CD14-positive monocyte (primary cell): ENCODE measurements at regions not wholly inside any gene's neighbourhood (a gene's known extent, or its start where the extent isn't known, plus 50 kb on each side); places are given as distances from the start of the nearest gene placed in this dataset.

Experiments used
- DNase-seq, 3 donors: peaks; one replicate each; pipeline ENCODE4 v3.0.0-alpha.2; 2011 to 2022
- H2AFZ ChIP-seq: 2 replicates; pipeline ENCODE4 v1.6.0; 2012; ENCODE audit warnings: mild to moderate bottlenecking, low read depth, low read length, inconsistent platforms; ENCODE audit not compliant: insufficient read depth, poor library complexity, severe bottlenecking
- H3K27ac ChIP-seq, 2 donors: 1 replicate in 1 of 2; 2 replicates in 1 of 2; pipeline ENCODE4 v1.5.1; 2012 to 2013; ENCODE audit warnings: low read length in 2 of 2, control low read depth in 1 of 2, inconsistent platforms in 1 of 2, low read depth in 1 of 2, mild to moderate bottlenecking in 1 of 2
- H3K27me3 ChIP-seq, 2 donors: one replicate each; pipeline versions ENCODE4 v1.6.0 to v1.6.1; 2011 to 2013; ENCODE audit warnings: low read length in 2 of 2; ENCODE audit not compliant: control insufficient read depth in 2 of 2, insufficient read depth in 2 of 2
- H3K36me3 ChIP-seq, 2 donors: replicated peaks in 1 of 2; 1 replicate in 1 of 2; 2 replicates in 1 of 2; pipeline versions ENCODE4 v1.5.1 to v1.6.1; 2012 to 2013; ENCODE audit warnings: low read length in 2 of 2, control low read depth in 1 of 2, inconsistent platforms in 1 of 2, mild to moderate bottlenecking in 1 of 2; ENCODE audit not compliant: insufficient read depth in 2 of 2, control insufficient read depth in 1 of 2
- H3K4me1 ChIP-seq, 2 donors: 1 replicate in 1 of 2; 2 replicates in 1 of 2; pipeline versions ENCODE4 v1.5.1 to v1.6.1; 2012 to 2013; ENCODE audit warnings: low read length in 2 of 2, control low read depth in 1 of 2, inconsistent platforms in 1 of 2, mild to moderate bottlenecking in 1 of 2, moderate library complexity in 1 of 2; ENCODE audit not compliant: insufficient read depth in 2 of 2, control insufficient read depth in 1 of 2
- H3K4me2 ChIP-seq: replicated peaks from 2 replicates; pipeline ENCODE3; 2012; ENCODE audit warnings: low read length, moderate library complexity, mild to moderate bottlenecking; ENCODE audit not compliant: poor library complexity, severe bottlenecking; ENCODE audit errors: extremely low read depth
- H3K4me3 ChIP-seq, 3 experiments: fragments of 200-600 bp in 1 of 3; sonication (generic) in 1 of 3; replicated peaks in 1 of 3; 1 replicate in 2 of 3; 2 replicates in 1 of 3; pipeline ENCODE4 v1.5.1; 2011 to 2013; ENCODE audit warnings: low read length in 3 of 3, mild to moderate bottlenecking in 3 of 3, control low read depth in 2 of 3, low read depth in 2 of 3, inconsistent platforms in 1 of 3, moderate library complexity in 1 of 3
- H3K79me2 ChIP-seq: 2 replicates; pipeline ENCODE4 v1.6.0; 2012; ENCODE audit warnings: mild to moderate bottlenecking, control low read depth, inconsistent platforms, low read length, moderate library complexity; ENCODE audit not compliant: insufficient read depth
- H3K9ac ChIP-seq: 2 replicates; pipeline ENCODE4 v1.6.0; 2017; ENCODE audit warnings: low read length, mild to moderate bottlenecking; ENCODE audit not compliant: insufficient read depth, poor library complexity, severe bottlenecking
- H3K9me3 ChIP-seq, 2 donors: replicated peaks in 1 of 2; 1 replicate in 1 of 2; 2 replicates in 1 of 2; pipeline versions ENCODE4 v1.5.1 to v1.6.1; 2012 to 2013; ENCODE audit warnings: low read length in 2 of 2, control low read depth in 1 of 2; ENCODE audit not compliant: control insufficient read depth in 1 of 2, insufficient read depth in 1 of 2
- H4K20me1 ChIP-seq: 2 replicates; pipeline ENCODE4 v1.6.0; 2012; ENCODE audit warnings: mild to moderate bottlenecking, low read length, control low read depth, moderate library complexity; ENCODE audit not compliant: insufficient read depth
- H3K27ac Mint-ChIP-seq, 7 donors: one replicate each; pipeline ENCODE4 v1.8.0; 2020; ENCODE audit warnings: mild to moderate bottlenecking in 7 of 7, mixed read lengths in 7 of 7, moderate library complexity in 6 of 7, inconsistent platforms in 2 of 7
- H3K27me3 Mint-ChIP-seq, 3 donors: one replicate each; pipeline ENCODE4 v1.8.0; 2021 to 2022; ENCODE audit warnings: low read depth in 3 of 3, mild to moderate bottlenecking in 3 of 3, mixed read lengths in 3 of 3, moderate library complexity in 3 of 3, inconsistent platforms in 1 of 3
- H3K36me3 Mint-ChIP-seq, 2 donors: one replicate each; pipeline ENCODE4 v1.8.0; 2020; ENCODE audit warnings: mixed read lengths in 2 of 2, inconsistent platforms in 1 of 2, mild to moderate bottlenecking in 1 of 2
- H3K4me1 Mint-ChIP-seq: one replicate; pipeline ENCODE4 v1.8.0; 2020; ENCODE audit warnings: mild to moderate bottlenecking, mixed read lengths
- H3K4me3 Mint-ChIP-seq, 2 donors: one replicate each; pipeline ENCODE4 v1.8.0; 2020; ENCODE audit warnings: mild to moderate bottlenecking in 2 of 2, mixed read lengths in 2 of 2, moderate library complexity in 1 of 2
- H3K9me3 Mint-ChIP-seq, 7 donors: one replicate each; pipeline ENCODE4 v1.8.0; 2020 to 2022; ENCODE audit warnings: mixed read lengths in 7 of 7, mild to moderate bottlenecking in 6 of 7, moderate library complexity in 6 of 7, inconsistent platforms in 2 of 7
- CTCF ChIP-seq: fragments of 200-600 bp; IDR thresholded peaks from one replicate; pipeline ENCODE4 v1.8.0; 2022; ENCODE audit warnings: antibody characterized with exemption, mild to moderate bottlenecking
- WGBS: methylation state at CpG from one replicate; pipeline ENCODE4 v1.1.5; 2013; ENCODE audit warnings: missing lambda C conversion rate; ENCODE audit not compliant: insufficient coverage; 5-methylcytosine and 5-hydroxymethylcytosine counted together
- intact Hi-C, 2 donors: fragments of 100-400 bp; cut with micrococcal nuclease; formaldehyde crosslinking; loops; one replicate each; pipeline versions ENCODE4 v1.15.0 to v1.15.1; 2023

GRCh38 chr13:90742381-90742780 is 605.1 kb upstream of the MIR17HG start:
- H3K4me1 ChIP-seq: no peaks in the 10 kb centered on the region
- no peaks in the 10 kb centered on the region for H3K79me2 ChIP-seq
- no peaks in the 10 kb centered on the region for H3K36me3 Mint-ChIP-seq
- DNase-seq: no peak
- H3K4me3 Mint-ChIP-seq: no peak overlapping the region
- no peak for TF ChIP-seq CTCF
- no peaks in the 10 kb centered on the region for H3K4me1 Mint-ChIP-seq
- H3K9ac ChIP-seq: no peak overlapping the region
- no peak overlapping the region for H3K4me3 ChIP-seq
- H3K27me3 ChIP-seq: no peaks in the 10 kb centered on the region
- no peaks in the 10 kb centered on the region for H4K20me1 ChIP-seq
- H3K36me3 ChIP-seq: no peaks in the 10 kb centered on the region
- peaks cover 0 to 2% of the 10 kb centered on the region in 2 donors for H3K9me3 ChIP-seq
- H2AFZ ChIP-seq: no peak overlapping the region
- no peak overlapping the region for H3K27ac ChIP-seq
- no peak overlapping the region for H3K27ac Mint-ChIP-seq
- no peak overlapping the region for H3K4me2 ChIP-seq
- H3K9me3 Mint-ChIP-seq: peaks cover 0 to 11% (median 4%) of the 10 kb centered on the region in 7 donors
- H3K27me3 Mint-ChIP-seq: no peaks in the 10 kb centered on the region
- intact Hi-C loops: no loop called here

- H3K27me3 Mint-ChIP-seq: no peaks in the 10 kb centered on the region
- no peak overlapping the region for H3K4me3 Mint-ChIP-seq
- Histone ChIP-seq H2AFZ (no peak overlapping the region), H3K36me3 (no peaks in the 10 kb centered on the region), H4K20me1 (no peaks in the 10 kb centered on the region), H3K79me2 (no peaks in the 10 kb centered on the region), H3K4me1 (no peaks in the 10 kb centered on the region), H3K4me2 (no peak overlapping the region), H3K27ac (no peak overlapping the region), H3K9ac (no peak overlapping the region), H3K9me3 (peaks cover 0 to 2% of the 10 kb centered on the region in 2 donors), H3K4me3 (no peak overlapping the region), H3K27me3 (no peaks in the 10 kb centered on the region)
- 80% methylated on average over 1 of the region's 3 CpGs for WGBS
- TF ChIP-seq CTCF: no peak
- peaks cover 6 to 14% (median 10%) of the 10 kb centered on the region in 7 donors for H3K9me3 Mint-ChIP-seq
- no peaks in the 10 kb centered on the region for H3K4me1 Mint-ChIP-seq
- H3K27ac Mint-ChIP-seq: no peak overlapping the region
- no peak for DNase-seq
- no peaks in the 10 kb centered on the region for H3K36me3 Mint-ChIP-seq
- intact Hi-C loops: no loop called here
Measured at GRCh38 chr13:90746230-90746629, 601.3 kb upstream of the MIR17HG start.
